ENCODE measurements at regions not wholly inside any gene's neighbourhood (a gene's known extent, or its start where the extent isn't known, plus 50 kb on each side); places are given as distances from the start of the nearest gene placed in this dataset.

DNA sequence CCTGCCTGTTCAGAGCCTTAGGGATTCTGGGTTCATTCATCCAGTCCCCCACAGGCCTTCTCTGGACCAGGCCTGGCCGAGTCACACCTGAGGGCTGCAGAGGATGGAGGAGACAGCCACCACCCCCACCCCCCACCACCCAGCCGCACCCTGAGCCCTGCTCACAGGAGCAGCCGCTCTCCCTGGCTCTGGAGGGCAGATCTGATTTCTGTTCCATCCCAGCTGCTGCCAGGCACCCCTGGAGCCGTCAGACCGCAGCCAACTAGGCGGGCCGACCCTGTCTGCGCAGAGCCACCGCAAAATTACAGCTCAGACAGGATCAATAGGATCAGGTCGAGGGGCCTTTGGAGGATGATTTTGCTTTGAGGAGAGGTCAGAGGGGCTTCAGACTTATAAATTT lies 154.6 kb upstream of the MYL2 start:
- no peak for DNase-seq (ENCODE audit: low read depth)

DNA sequence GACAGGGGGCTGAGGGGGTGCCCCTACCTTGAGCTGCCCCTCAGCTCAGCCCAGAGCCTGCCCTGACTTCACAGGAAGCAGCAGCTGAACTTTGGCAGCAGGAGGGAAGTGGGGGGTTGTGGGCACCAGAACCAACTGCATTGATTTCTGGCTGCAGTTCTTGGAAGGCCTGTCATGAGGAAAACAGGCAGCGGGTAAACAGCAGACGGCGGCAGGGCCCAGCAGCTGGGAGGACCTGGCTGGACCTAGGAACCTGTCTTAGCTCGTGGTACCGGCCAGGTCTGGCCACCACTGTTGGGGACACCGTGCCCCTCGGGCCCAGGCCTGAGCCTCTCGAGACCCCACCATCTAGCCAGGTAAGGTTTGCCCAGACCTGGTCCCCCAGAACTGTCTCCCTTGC lies 154.2 kb upstream of the MYL2 start:
- DNase-seq (ENCODE audit: low read depth), result no peak

DNA sequence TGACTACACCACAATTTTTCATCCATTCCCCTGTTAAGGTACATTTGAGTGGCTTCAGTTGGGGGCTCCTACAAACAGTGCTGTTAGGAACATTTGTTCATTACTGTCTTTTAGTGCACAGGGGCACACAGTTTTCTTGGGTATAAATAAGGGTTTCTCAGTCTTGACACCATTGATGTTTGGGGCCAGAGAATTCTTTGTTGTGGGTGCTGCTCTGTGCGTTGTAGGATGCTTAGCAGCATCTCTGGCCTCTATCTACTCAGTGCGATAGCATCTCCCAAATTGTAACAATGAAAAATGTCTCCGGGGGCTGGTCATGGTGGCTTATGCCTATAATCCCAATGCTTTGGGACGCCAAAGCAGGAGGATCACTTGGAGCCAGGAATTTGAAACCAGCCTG lies 153.0 kb upstream of the MYL2 start:
- no peak for DNase-seq (ENCODE audit: low read depth)

DNA sequence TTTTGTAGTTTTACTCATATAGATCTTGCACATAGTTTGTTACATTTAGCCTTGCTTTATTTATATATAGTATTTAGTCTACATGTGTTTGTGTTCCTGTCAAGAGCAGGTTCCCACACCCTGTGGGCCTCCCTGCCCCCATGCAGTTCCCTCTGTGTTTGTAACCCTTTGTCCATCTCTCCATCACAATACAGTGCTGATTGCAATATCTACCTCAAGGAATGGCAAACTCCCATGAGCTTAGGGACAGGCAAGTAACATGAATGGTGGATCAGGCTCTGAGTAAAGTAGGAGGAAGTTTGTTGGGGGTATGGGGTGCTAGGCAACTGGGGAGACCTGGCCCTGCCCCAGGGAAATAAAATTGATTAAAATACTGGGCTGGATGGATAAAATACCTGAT lies 151.9 kb upstream of the MYL2 start:
- no peak for DNase-seq (ENCODE audit: low read depth)

DNA sequence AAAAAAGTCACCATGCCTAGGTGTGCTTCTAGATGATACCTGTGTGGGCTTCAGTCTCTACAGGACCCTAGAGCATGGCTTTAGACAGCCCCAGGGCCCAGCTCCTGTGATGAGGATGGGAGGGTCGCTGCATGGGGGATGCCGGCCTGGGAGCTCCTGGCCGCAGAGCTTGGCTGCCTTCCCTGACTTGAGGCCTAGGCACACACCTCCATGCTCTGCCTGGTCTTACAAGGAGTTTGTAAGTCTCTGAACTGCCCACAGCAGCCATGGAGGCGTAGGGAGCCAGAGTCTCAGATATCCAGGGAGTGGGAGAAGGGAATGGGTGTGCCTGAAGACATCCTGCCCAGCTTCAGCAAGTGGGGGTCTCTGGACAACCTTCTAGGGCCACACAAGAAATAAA lies 149.5 kb upstream of the MYL2 start:
- DNase-seq (ENCODE audit: low read depth), result no peak

DNA sequence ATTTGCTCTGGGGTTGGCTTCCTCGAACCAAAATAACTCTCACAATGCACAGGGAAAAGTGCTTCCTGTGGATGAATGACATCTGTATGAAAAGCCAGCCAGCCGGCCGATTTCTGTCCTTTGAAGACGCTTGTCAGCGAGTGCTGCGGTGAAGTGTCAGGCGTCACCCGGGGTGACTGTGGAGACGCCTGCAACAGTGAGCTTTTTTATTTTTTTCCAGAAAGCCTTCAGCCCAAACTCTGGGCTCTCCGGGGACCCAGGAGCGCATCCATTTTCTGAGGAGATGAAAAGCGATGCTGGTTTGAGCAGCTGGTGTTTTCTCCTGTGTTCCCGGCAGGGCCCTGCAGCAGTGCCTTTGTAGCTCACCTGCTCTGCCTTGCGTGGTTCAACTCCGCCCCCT lies 147.9 kb upstream of the MYL2 start:
- DNase-seq (ENCODE audit: low read depth), result no peak

DNA sequence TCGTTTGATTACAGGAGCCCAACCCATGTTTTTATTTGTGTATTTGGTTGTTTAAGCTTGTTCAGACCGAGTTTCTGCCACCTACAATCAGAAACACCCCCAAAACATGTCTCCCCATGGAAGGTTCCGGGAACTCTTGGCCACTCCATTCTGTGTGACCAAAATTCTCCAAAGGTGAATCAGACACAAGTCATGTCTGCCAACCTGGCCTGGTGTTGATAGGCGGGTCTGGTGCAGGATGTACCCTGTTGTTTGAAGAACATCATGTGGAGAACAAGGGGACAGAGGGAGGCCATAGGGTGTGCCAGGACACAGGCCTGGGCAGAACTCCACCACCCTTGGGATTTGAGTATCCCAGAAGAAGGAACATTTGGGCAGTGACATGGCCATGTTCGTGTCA lies 147.1 kb upstream of the MYL2 start:
- no peak for DNase-seq (ENCODE audit: low read depth)

DNA sequence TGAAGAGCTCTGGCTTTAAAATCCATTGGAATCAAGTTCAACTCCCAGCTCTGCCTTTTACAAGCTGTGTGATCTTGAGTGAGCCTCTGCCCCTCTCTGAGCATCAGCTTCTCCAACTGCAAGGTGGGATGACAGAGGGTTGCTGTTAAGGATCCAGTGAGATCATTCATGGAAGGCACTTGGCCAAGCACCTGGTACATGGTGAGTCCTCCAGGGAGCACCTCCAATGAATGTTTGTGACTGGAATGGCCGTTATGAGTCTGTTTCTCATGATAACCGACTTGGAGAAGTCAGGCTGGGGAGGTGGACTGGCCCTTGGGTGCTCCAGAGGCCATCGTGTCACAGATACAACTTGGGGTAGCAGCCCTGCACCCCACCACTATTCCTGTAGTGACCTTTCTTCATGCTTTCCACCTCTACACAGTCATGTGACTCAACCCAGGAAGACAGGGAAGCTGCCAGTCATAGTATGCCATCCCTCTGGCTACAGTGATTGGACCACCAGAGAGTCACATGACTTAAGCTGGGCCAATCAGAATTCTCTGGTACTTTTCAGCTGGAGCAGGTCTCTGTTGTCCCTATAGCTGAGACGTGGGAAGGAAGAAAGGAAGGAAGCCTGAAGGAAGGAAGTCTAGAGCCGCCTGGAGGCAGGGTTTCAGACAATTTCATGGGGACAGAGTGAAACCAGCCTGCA lies 146.5 kb upstream of the MYL2 start:
- DNase-seq (ENCODE audit: low read depth), result no peak

DNA sequence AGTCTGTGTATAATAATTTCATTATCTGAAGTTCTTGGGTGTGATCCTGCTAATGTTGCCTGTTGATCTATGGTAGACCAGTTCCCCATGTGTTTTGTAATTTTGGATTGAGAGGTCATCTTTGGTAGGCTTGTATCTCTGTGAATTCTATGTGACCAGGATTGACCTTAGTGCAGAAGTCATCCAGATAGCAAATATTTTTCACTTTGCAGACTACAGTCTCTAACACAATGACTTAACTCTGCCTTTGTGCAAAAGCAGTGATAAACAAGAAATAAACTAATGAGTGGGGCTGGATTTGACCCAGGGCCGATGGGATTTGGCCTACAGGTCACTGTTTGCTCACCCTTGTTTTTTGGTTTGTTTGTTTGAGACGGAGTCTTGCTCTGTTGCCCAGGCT lies 144.6 kb upstream of the MYL2 start:
- DNase-seq (ENCODE audit: low read depth), result no peak

DNA sequence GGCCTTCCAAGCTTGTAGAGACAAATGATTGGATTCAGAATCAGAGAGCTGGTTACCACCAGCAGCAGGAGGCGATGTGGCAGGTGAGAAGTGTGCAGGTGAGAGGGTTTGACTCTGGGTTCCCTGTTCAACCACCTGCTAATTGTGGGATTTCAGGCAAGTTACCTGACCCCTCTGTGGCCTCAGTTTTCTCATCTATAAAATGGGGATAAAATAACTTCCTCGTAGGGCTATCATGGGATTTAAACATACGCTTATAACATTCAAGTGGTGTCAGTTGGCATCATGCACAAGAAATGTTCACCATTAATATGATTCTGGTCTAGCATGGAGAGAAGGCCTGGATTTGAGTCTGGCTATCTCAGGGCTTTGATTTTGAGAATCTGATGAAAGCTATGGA lies 143.8 kb upstream of the MYL2 start:
- DNase-seq (ENCODE audit: low read depth), result no peak

DNA sequence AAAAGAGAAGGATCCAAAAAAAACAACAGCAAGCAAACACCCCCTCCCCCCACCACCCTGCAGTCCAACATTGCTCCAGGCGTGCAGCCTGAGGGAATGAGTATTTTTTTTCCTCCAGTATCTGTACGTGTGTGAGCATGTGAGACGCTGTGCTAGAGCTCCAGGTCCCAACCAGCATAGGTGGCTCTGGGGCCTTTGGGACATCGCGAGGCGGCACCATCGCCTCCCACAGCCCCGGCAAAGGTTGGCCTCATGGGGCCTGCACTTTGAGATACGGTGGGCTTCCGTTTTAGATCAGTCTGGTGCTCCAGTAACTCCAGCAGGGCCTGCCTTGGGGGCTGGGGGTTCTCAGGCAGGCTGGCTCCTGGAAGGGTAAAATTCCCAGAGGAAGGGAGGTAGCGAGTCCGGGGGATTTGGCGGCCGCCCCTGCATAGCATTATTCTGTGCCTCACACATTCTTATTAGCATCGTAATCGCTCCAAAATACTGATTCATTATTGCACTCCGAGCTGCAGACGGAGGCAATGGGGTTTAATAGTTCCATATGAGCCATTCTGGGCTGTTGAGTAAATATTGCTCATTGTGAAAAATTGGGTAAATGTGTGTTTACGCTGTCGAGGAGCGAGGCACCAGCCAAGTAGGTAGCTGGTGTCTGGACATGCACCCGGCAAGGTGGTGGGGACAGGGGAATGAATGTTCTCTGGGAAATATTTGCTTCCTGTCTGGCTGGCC lies 143.1 kb upstream of the MYL2 start:
- DNase-seq (ENCODE audit: low read depth), result no peak

DNA sequence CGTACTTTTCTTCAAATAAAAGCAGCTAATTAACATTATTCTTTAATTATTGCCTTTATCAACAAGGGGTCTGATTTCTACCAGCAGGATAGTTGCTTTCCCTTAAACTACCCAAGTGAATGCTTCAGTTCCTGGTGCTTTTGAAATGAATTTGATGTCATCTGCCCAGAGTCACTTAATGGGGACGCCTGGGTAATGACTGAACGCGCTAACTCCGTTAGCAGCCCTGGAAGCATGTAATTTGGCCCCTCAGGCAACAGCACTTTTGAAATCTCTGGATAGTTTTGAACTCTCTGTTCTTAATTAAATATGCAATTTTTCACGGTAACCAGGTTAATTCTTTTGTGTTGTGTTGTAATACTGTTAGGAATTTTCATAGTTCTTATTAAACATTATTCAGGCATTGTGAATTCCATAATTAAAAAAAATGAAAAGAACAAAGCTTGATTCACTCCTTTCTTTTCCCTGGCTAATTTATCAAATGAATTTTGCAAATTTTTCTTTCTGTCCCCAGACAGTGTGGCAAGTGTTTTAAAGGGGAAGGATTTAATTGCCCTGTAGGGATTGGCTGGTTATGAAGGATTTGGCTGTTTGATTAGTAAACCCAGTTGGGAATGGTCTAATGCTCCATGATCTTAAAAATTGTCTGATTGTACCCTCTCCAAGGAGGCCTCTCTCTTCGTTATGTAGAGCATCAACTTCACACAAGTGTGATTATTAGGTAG lies 137.5 kb upstream of the MYL2 start:
- no peak for DNase-seq (ENCODE audit: low read depth)

DNA sequence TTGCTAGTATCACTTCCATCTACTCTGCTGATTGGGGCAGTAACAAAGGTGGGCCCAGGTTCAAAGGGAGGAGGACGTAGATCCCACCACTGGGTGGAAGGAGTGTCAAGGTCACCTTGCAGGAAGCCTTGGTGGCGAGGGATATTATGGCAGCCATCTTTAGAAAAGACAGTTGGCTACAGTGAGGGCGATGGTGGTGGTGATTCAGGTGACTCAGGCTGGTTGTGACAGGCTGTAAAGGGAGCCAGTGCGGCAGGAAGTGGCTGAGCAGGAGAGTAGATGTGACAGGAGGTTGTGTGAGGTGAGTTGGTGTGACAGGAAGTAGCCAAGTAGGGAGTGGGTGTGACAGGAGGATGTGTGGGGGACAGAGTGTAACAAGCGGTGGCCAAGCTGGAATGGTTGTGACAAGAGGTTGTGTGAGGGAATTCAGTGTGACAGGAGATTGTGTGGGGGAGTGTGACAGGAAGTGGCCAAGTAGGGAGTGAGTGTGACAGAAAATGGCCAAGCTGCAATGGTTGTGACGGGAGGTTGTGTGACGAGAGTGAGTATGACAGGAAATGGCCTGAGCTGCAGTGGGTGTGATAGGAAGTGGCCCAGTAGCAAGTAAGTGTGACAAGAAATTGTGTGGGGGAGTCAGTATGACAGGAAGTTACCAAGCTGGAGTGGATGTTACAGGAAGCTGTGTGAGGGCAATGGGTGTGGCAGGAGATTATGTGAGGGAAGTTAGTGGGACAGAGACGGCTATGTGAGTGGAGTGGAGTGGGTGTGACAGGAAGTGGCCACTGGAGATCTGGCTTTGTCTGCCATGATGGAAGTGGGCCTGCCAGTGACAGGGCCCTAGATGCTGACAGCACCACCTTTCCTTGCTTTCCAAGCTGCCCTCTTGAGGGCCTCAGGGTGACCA lies 136.5 kb upstream of the MYL2 start:
- peak; percentile 53 for DNase-seq (ENCODE audit: low read depth)

DNA sequence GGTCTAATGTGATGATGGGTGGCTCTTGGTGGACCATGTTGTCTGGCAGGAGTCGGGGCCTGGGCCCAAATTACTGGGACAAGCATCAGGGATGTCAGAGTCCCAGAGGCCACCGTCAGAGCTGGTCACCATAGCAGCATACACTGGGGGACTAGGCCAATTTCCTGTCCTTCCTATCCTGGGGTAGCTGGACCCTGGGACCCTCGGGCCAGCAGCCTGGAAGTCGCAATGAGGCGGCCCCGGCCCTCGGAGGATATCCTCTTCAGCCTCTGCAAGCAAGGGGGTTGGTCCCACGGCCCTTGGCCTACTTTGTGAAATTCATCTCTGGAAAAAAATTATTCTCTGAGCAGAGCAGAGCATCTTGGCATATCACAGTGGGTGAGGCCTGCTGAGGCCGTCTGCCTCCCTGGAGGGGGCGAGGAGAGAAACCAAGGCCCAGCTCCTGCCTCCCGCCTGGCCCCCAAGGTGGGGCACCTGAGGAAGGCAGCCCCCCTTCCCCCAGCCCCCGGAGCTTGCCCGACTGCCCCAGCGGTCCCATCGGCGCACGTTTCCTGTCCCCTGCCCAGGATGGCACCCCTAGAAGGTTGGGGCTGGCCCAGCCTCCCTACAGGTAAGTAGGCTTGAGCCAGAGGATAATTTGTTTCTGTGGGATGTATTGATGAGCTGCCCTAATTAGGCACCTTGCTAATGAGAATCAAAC lies 135.0 kb upstream of the MYL2 start:
- no peak for DNase-seq (ENCODE audit: low read depth)

DNA sequence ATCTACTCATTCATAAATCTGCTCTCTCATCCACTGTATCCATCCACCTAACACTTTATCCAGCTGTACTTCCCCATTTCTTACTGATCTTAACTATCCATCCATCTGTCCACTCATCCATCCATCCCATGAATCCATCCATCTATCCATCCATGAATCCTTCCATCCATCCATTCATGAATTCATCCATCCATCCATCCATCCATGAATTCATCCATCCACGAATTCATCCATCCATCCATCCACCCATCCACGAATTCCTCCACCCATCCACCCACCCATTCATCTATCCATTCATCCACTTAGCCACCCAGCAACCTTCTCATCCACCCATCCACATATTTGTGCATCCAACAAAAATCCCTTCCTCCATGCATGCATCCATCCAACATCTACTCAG lies 128.6 kb upstream of the MYL2 start:
- no peak for DNase-seq (ENCODE audit: low read depth)

DNA sequence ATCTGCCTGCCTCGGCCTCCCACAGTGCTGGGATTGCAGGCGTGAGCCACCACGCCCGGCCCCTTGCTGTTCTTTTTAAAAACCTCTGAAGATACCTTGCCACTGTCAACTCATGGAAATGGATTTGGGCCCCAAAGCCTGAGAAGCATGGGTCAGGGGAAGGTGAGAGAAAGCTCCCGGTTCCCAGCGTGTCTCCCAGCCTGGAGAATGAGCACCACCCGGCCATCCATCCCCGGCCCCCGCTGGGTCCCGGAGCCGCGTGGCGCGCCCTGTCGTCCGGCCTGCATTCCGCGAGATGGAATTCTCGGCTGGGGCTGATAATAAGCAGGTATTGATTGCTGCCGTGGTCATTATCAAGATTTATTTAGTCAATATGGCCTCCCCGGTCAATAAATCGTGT lies 126.5 kb upstream of the MYL2 start:
- no peak for DNase-seq (ENCODE audit: low read depth)

DNA sequence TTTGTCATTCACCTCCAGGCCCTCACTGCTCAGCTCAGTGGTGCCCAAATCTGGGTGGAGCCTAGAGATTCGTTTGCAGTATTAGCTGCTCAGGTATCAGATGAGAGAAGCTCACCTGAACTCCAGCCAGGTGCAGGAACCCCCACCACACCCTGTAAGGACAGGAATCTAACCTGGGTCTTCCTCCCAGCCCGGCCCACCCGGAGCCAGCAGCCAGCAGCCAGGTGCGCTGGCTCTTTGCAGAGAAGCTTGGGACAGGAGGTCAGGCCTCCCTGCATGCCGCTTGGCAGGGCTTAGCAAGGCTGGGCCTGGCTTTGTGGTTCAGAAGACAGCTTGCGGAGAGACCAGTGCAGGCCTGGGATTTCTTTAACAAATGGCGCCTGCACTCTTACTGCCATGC lies 125.6 kb upstream of the MYL2 start:
- no peak for DNase-seq (ENCODE audit: low read depth)

DNA sequence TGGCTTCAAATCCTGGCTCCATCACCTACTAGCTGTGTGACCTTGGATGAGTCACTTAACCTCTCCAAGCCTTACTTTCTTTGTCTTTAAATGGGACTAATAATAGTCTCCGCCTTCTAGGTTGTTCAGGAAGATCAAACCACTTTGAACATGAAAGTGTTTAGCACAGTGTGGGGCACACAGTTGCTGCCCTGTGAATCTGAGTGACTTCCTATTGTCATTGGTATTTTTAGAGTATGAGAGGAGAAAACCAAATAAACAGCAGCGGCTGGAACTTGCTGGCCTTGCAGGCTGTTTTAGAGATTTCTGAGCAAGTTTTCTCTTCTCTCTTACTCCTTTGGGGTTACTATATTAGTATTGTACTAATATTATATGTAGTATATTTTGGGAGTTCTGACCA lies 120.7 kb upstream of the MYL2 start:
- DNase-seq (ENCODE audit: low read depth), result no peak

DNA sequence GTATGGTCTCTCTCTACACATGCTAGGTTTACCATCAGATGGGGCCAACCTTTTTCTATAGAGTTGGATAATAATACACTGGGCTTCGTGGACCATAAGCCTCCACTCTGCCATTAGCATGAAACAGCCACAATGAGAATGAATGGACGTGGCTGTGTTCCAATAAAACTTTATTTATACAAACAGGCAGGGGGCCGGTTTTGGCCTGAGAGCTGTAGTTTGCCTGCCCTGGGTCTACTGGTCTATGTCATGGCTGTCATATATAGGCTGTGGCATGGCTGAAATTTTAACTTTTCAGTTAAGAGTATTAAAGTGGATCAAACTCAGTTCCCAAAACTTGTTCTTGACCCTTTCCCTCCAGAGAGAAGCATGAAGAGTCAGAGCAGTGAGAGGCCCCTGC lies 120.3 kb upstream of the MYL2 start:
- no peak for DNase-seq (ENCODE audit: low read depth)

DNA sequence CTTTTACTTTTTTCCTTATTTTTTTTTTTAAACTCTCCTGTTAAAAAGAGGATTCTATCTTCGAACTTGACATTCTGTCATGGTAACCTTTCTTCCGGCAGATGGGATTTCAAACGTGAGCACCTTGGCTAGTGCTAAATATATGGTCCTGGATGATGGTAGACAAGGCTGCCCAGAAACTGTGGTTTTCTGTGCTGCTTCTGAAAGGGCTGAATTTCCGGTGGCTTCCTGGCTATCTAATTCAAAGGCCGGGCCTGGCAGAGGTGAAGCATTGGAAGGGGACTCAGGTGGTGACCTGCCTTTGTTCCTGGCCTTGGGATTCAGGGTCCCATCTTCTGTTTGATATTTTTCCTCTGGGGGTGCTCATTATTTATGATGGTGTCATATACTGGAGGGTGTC lies 118.6 kb upstream of the MYL2 start:
- no peak for DNase-seq (ENCODE audit: low read depth)

DNA sequence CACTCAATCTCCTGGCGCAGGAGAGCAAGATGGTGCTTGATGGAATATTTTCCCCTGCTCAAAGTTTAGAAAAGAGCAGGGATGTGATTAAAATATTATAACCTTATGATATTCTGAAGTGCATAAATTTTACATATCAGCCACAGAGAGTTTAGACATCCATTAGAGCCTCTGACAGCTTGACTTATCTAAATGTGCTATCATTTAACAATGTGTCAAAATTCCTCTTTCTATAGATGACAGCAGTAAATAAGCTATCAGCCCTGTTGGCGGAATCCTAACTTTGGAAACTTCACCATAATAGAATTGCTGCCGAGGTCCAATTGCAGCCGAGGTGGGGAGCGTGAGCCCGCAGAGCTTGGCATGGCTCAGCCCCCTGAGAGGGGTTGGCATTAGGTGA lies 117.7 kb upstream of the MYL2 start:
- DNase-seq (ENCODE audit: low read depth), result no peak

DNA sequence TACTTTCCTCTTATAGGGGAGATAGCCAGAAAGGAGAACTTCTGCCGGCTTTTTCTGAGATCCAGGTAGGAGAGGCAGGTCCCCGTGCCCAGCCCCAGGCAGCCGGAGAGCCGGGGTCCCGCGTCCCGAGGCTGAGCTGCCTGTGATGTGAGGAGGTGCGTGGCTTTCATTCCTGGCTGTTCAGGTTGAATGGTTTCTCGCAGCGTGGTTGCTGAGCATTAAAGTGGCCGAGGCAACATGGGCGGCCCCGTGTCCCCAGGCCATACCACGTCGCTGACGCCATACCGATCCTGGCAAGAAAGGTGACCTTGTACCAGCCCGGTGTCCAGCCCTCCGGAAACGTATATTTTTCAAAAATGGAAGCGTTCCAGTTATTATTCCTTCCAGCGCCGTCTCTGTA lies 116.7 kb upstream of the MYL2 start:
- no peak for DNase-seq (ENCODE audit: low read depth)

All from activated T-cell treated with anti-CD3 and anti-CD28 coated beads for 48 hours (primary cell).